Stimulated activated CD4-positive, alpha-beta T cell treated with anti-CD3 and anti-CD28 coated beads, Interleukin-2, amount 100 ng/mL, for 4 hours (primary cell): ENCODE measurements at regions not wholly inside any gene's neighbourhood (a gene's known extent, or its start where the extent isn't known, plus 50 kb on each side); places are given as distances from the start of the nearest gene placed in this dataset.
"Not testable (repeated sequence)": the region's sequence is repeated elsewhere in the genome, so short reads cannot be mapped to it uniquely, and the experiment has no call there.

Experiments
- DNase-seq: peaks from one replicate; pipeline ENCODE4 v3.0.0-alpha.2; 2020; ENCODE audit warnings: low read depth

- no peak for DNase-seq
Observed at GRCh38 chr5:167346461-167346860, 945.0 kb upstream of the WWC1 start.

- no peak for DNase-seq
Observed at GRCh38 chr5:167348251-167348926, 943.1 kb upstream of the WWC1 start.

- no peak for DNase-seq
Observed at GRCh38 chr5:167348980-167349379, 942.5 kb upstream of the WWC1 start.

DNA sequence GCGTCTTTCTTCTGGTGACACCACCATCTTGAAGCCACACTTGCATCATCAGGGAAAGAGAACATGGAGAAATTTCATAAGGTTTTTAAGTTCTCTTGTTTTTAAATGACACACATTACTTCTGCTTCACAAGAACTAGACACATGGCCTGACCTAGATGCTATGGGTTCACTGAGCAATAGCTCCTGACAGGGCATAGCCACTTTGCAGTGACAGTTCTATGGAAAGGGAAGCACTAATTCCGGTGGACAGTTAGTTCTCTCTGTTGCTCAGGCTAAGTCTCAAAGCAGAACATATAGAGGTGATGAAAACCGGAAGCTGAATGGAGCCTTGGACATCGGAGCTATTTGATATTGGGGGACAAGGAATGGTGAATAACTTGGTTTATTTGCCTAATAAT, 940.1 kb upstream of the WWC1 start:
- DNase-seq: no peak

GRCh38 chr5:167352801-167353200, 938.6 kb upstream of the WWC1 start:
- no peak for DNase-seq

DNA sequence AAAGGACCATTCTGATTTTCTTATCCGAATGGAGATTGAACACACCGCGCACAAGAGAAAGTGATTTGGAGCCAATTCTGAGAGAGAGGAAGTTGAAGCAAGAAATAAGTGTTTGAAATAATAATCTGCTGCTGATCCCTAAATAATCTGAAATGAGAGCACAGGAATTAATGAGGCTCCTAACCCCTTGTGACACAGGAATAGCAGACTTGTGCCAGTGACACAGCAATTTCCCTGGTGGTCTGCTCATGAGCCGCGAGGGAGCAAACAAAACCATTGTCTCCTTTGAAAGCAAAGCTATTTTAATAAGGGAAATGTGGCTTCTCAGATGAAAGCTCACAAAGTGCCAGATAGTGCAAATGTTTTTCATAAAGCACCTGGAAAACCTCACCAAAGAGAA, 936.1 kb upstream of the WWC1 start:
- no peak for DNase-seq

DNA sequence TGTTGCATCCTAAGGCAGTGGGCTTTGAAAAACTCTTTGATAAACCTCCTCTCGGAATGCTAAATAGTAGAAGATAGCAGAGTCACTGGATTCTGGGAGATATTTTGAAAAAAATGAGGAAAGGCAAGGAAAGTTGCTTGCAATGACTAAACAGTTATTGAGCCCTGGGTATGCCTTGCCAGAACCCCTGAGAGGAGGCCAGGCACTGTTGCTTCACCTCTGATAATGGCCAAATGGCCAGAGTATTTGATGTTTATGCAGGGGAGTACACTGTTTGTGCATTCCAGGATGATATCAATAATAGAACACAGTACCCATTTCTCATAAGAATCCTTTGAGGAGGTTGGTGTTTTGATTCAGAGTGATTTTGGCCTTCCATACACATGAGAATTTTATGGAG, 935.1 kb upstream of the WWC1 start:
- no peak for DNase-seq

GRCh38 chr5:167358868-167359492, 932.5 kb upstream of the WWC1 start:
- no peak for DNase-seq

DNA sequence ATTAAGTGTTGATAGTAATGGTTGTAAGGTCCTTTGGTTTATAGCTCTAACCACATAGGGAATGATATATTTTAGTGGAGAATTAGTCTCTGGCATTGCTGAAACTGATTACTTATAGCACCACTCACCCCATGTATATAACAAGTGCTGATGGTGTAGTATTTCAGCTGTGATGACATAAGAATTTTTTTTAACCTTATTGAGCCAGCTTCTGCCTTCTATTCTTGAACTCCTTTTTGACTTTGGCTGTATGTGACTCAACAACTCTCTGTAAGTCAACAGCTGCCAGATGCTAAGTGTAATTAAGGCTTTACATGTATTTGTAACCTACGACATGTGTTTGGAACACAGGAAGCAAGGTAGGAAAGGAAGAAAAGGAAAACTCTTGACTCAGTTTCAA, 929.6 kb upstream of the WWC1 start:
- DNase-seq: no peak

- no peak for DNase-seq
Observed at GRCh38 chr5:167363065-167363464, 928.4 kb upstream of the WWC1 start.

GRCh38 chr5:167375125-167375524, 916.3 kb upstream of the WWC1 start:
- no peak for DNase-seq

GRCh38 chr5:167378894-167379723, 912.3 kb upstream of the WWC1 start:
- DNase-seq: no peak

GRCh38 chr5:167381457-167381856, 910.0 kb upstream of the WWC1 start:
- no peak for DNase-seq

- no peak for DNase-seq
Observed at GRCh38 chr5:167389537-167389936, 901.9 kb upstream of the WWC1 start.

GRCh38 chr5:167391286-167391685, 900.2 kb upstream of the WWC1 start:
- not testable (repeated sequence) for DNase-seq

DNA sequence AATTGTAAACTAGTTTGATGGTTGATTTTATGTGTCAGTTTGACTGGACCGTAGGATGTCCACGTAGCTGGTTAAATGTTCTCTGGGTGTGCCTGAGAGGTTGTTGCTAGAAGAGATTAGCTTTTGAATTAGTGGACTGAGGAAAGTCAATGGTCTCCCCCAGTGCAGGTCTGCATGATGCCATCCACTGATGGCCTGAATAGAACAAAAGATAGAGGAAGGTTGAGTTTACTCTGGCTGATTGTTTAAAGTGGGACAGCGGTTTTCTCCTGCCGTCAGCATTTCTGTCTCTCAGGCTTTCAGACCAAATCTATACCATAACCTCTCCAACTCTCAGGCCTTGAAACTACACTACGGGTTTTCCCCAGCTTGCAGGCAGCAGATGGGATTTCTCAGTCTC, 899.2 kb upstream of the WWC1 start:
- no peak for DNase-seq

DNA sequence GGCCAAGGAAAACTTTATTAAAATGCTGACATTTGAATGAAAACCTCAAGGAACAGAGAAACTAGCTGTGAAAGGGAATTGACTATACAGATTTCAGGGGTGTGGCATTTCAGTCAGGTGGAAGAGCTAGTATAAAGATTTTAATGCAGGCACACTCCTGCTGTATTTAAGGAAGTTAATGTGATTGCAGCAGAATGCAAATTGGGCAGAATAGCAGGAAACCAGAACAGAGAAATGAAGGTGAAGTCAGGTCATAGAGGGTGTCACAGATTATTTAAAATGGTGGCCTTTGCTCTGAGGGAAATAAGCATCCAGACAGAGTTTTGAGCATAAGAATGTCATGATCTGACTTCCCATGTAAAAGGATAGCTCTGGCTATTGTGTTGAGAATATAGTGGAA, 898.1 kb upstream of the WWC1 start:
- no peak for DNase-seq

DNA sequence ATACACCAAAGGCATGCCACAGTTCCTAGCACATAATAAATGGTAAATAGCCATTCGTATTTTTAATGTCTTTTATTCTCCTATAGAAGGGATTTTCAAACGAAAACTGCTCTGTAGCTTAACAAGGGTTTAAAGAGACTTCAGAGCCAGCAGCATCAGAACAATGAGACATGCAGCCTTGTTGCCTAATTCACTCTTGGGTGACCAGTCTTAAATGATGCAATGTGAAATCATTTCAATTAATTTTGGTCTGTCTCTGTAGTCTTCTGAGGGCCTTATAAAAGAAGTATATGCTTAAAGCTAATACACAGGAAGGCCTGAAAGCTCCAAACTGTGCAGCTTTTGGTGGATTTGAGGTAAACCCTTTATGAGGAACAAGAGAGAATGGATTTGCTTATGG, 888.8 kb upstream of the WWC1 start:
- DNase-seq: no peak

DNA sequence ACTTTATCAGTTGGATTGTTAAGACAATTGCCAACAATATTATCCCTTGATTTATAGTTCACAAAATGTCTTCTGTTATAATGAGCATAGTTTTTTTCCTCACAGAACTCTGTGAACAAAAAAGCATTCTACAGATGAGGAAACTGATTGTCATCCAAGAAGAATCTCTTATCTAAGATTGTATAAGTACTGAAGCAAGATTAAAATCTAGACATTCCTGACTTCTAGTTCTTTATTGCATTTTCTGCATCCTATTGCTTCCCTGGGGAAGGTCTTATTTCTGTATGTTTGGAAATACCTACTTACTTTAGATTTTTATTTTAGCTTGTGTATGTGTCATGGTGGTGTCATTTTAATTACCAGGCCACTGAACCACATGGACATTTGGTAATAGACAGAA, 884.9 kb upstream of the WWC1 start:
- no peak for DNase-seq

GRCh38 chr5:167412556-167412955, 878.9 kb upstream of the WWC1 start:
- DNase-seq: no peak

GRCh38 chr5:167413506-167413905, 877.9 kb upstream of the WWC1 start:
- DNase-seq: no peak

GRCh38 chr5:167414611-167415010, 876.8 kb upstream of the WWC1 start:
- no peak for DNase-seq
